ENCODE measurements at regions not wholly inside any gene's neighbourhood (a gene's known extent, or its start where the extent isn't known, plus 50 kb on each side); places are given as distances from the start of the nearest gene placed in this dataset.

DNA sequence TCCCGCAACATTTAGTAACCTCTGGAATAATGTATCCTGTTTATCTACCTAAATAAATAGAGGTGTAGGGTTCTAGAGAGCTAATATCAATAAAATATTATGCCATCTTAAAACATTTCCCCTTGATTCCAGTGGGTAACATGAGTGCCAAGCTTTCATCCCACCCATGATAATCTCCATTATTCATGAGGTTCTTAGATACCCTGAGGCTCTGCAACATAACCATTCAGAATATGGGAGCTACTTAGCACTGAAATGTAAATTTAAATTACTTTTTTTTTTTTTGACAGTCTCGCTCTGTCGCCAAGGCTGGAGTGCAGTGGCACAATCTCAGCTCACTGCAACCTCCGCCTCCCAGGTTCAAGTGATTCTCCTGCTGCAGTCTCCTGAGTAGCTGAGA, 832.7 kb downstream of the BRINP3 start:
- no peak for ATAC-seq (ENCODE audit: low read depth)
- no peaks in the 10 kb centered on the region for H3K4me1 ChIP-seq (ENCODE audit: insufficient read depth, poor library complexity, severe bottlenecking)
- H3K9me3 ChIP-seq (ENCODE audit: severe bottlenecking), result no peaks in the 10 kb centered on the region
- TF ChIP-seq, protein P1, sequence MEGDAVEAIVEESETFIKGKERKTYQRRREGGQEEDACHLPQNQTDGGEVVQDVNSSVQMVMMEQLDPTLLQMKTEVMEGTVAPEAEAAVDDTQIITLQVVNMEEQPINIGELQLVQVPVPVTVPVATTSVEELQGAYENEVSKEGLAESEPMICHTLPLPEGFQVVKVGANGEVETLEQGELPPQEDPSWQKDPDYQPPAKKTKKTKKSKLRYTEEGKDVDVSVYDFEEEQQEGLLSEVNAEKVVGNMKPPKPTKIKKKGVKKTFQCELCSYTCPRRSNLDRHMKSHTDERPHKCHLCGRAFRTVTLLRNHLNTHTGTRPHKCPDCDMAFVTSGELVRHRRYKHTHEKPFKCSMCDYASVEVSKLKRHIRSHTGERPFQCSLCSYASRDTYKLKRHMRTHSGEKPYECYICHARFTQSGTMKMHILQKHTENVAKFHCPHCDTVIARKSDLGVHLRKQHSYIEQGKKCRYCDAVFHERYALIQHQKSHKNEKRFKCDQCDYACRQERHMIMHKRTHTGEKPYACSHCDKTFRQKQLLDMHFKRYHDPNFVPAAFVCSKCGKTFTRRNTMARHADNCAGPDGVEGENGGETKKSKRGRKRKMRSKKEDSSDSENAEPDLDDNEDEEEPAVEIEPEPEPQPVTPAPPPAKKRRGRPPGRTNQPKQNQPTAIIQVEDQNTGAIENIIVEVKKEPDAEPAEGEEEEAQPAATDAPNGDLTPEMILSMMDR (IDR thresholded peaks at IDR 0.05; ENCODE audit: poor library complexity, severe bottlenecking), result no peak
- no peaks in the 10 kb centered on the region for H3K27me3 ChIP-seq (ENCODE audit: insufficient read depth, poor library complexity, severe bottlenecking)
- no peaks in the 10 kb centered on the region for H3K36me3 ChIP-seq (ENCODE audit: low read depth)
- no peak overlapping the region for H3K4me3 ChIP-seq (ENCODE audit: severe bottlenecking)
- H3K27ac ChIP-seq (ENCODE audit: poor library complexity, severe bottlenecking), result no peak overlapping the region
- no peak for DNase-seq (ENCODE audit: low spot score)

DNA sequence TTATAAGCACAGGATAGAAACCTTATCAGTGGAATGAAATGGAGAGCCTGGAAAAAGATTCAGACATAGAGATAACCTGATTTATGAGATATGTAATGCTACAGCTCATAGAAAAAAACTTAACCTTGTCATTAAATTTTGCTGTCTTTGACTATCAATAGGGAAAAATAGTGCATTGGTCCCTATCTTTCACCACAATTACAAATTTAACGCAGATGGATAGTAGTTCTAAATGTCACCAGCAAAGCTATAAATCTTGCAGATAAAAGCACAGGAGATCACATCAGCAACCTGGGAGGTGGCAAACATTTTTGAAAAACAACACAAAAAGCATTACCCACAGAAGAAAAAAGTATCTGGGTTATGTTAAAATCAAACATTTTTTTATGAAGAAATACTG, 831.6 kb downstream of the BRINP3 start:
- Histone ChIP-seq H3K9me3 (ENCODE audit: severe bottlenecking) (no peaks in the 10 kb centered on the region), H3K4me1 (ENCODE audit: insufficient read depth, poor library complexity, severe bottlenecking) (no peaks in the 10 kb centered on the region), H3K27me3 (ENCODE audit: insufficient read depth, poor library complexity, severe bottlenecking) (no peaks in the 10 kb centered on the region), H3K4me3 (ENCODE audit: severe bottlenecking) (no peak overlapping the region), H3K27ac (ENCODE audit: poor library complexity, severe bottlenecking) (no peak overlapping the region), H3K36me3 (ENCODE audit: low read depth) (no peaks in the 10 kb centered on the region)
- TF ChIP-seq, protein P1 (IDR thresholded peaks at IDR 0.05; ENCODE audit: poor library complexity, severe bottlenecking), result no peak
- DNase-seq (ENCODE audit: low spot score) (no peak), ATAC-seq (ENCODE audit: low read depth) (no peak)

DNA sequence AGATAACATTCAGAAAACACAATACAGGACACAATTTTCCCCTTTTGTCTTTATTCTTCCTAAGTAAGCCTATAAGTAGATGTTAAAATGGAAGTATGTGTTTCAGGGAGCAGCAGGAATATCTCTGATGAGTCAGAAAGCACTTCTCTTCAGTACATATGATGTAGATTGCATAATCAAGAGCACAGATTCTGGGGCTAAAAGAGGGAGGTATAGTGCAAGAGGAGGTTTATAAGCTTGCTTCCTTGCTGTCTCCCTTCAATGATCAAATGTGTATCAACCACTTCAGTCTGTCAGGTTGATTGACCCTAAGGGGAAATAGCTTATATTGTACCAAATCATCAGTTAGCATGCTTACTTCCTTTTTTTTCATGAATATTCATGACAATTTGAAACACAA, 822.8 kb downstream of the BRINP3 start:
- TF ChIP-seq, protein P1 (IDR thresholded peaks at IDR 0.05; ENCODE audit: poor library complexity, severe bottlenecking), result no peak
- Histone ChIP-seq H3K4me1 (ENCODE audit: insufficient read depth, poor library complexity, severe bottlenecking) (peaks cover 45% of the 10 kb centered on the region), H3K9me3 (ENCODE audit: severe bottlenecking) (no peaks in the 10 kb centered on the region), H3K27me3 (ENCODE audit: insufficient read depth, poor library complexity, severe bottlenecking) (no peaks in the 10 kb centered on the region), H3K27ac (ENCODE audit: poor library complexity, severe bottlenecking) (no peak overlapping the region), H3K4me3 (ENCODE audit: severe bottlenecking) (no peak overlapping the region), H3K36me3 (ENCODE audit: low read depth) (no peaks in the 10 kb centered on the region)
- DNase-seq (ENCODE audit: low spot score), result no peak
- peak; percentile 48; the same call in 1 of the 3 replicates for ATAC-seq (ENCODE audit: low read depth)

DNA sequence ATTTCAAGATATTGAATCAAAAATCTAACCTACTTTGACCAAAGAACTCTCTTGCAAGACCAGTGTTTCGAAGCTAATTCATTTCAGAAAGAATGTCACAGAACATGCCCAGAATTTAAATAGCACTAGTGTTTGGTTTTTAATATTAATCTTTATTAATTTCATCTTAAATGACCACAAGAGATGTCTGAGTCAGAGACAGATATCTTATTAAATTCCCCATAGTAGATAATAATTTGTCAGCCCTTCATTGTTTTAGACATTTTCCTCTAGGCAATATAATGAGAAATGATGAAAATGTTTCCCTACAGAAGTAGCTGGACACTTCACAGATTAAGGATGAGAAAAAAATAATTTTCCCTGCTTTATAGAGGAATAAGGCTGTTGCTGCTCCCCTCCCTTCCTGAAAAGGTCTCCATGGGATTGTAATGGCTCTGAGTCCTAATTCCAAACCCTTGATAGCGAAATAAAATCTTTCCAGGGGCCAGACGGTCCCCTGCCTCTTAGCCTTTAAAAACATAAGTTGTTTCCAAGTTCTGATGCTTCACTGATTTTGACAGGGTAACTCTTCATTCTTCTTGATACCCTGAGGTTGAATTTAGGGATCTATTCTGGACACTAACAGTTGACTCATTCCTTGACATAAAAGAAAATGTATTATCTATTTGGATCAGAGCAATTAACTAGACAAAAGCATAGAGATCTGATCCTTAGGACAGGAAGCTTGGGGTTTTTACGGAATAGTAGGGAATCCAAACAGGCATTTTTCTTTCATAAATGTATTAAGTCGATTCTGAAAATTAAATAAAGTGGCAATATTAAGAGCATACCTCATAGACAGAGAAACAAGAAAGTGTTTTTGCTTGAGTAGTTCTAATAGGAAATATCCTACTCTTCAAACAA, 820.8 kb downstream of the BRINP3 start:
- H3K27ac ChIP-seq (ENCODE audit: poor library complexity, severe bottlenecking), result peak overlapping the region; percentile 92
- H3K27me3 ChIP-seq (ENCODE audit: insufficient read depth, poor library complexity, severe bottlenecking), result no peaks in the 10 kb centered on the region
- no peaks in the 10 kb centered on the region for H3K36me3 ChIP-seq (ENCODE audit: low read depth)
- no peaks in the 10 kb centered on the region for H3K9me3 ChIP-seq (ENCODE audit: severe bottlenecking)
- no peak overlapping the region for H3K4me3 ChIP-seq (ENCODE audit: severe bottlenecking)
- no peak for DNase-seq (ENCODE audit: low spot score)
- ATAC-seq (ENCODE audit: low read depth), result no peak
- H3K4me1 ChIP-seq (ENCODE audit: insufficient read depth, poor library complexity, severe bottlenecking), result peaks cover 51% of the 10 kb centered on the region
- TF ChIP-seq, protein P1 (IDR thresholded peaks at IDR 0.05; ENCODE audit: poor library complexity, severe bottlenecking), result no peak

DNA sequence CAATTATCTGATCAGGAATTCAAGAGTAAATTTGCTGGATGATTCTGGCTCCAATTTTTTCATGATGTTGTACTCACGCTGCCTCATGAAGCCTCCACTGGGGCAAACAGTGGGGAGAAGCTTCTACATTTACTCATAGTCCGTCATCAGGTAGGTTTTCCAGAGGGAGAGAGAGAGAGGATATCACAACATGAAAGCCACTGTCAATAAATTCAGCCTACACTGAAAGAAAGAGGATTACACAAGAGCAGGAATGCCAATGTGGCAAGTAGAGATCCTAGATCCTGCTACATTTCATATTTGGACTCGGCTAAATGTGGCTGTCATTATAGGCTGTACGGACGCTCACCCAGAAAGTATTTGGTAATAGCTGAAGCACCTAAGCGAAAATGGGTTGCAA, 819.9 kb downstream of the BRINP3 start:
- TF ChIP-seq, protein P1 (IDR thresholded peaks at IDR 0.05; ENCODE audit: poor library complexity, severe bottlenecking), result no peak
- H3K36me3 ChIP-seq (ENCODE audit: low read depth), result no peaks in the 10 kb centered on the region
- H3K27me3 ChIP-seq (ENCODE audit: insufficient read depth, poor library complexity, severe bottlenecking), result no peaks in the 10 kb centered on the region
- no peak for DNase-seq (ENCODE audit: low spot score)
- peak; percentile 77 for ATAC-seq (ENCODE audit: low read depth)
- no peak overlapping the region for H3K4me3 ChIP-seq (ENCODE audit: severe bottlenecking)
- H3K27ac ChIP-seq (ENCODE audit: poor library complexity, severe bottlenecking), result peak overlapping the region; percentile 92
- H3K4me1 ChIP-seq (ENCODE audit: insufficient read depth, poor library complexity, severe bottlenecking), result peaks cover 53% of the 10 kb centered on the region
- no peaks in the 10 kb centered on the region for H3K9me3 ChIP-seq (ENCODE audit: severe bottlenecking)
